ENCODE measurements at regions not wholly inside any gene's neighbourhood (a gene's known extent, or its start where the extent isn't known, plus 50 kb on each side); places are given as distances from the start of the nearest gene placed in this dataset.

DNA sequence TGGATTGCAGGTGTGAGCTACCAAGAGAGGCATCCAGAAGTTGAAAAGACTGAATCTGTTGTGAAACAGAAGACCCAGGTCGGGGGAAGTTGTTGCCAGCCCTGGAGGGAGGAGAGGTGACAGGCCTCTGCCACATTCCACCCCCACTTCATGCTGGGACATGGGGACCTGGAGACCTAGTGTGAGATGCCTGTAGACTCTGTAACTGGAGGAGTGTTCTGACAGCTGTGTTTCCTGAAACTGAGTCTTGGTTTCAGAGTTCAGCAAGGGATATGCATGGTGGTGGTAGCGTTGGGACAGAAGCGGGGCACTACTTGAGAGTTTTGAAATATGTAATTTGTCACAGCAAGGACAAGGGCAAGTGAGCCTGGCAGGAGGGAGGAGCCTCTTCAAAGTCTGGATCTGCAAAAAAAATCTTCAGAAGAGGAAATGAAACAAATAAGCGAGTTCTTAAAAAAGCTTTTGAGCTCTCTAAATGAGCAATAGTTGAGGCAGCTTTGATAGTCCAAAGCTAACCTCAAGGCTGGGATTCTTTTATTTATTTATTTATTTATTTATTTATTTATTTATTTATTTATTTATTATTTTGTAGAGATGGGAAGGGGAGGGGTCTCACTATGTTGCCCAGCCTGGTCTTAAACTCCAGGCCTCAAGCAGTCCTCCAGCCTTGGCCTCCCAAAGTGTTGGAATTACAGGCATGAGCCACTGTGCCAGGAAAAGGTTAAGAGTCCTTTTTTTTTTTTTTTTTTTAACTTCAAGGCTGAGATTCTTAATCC, 58.9 kb upstream of the EEA1 start:
- TF ChIP-seq, protein P1, sequence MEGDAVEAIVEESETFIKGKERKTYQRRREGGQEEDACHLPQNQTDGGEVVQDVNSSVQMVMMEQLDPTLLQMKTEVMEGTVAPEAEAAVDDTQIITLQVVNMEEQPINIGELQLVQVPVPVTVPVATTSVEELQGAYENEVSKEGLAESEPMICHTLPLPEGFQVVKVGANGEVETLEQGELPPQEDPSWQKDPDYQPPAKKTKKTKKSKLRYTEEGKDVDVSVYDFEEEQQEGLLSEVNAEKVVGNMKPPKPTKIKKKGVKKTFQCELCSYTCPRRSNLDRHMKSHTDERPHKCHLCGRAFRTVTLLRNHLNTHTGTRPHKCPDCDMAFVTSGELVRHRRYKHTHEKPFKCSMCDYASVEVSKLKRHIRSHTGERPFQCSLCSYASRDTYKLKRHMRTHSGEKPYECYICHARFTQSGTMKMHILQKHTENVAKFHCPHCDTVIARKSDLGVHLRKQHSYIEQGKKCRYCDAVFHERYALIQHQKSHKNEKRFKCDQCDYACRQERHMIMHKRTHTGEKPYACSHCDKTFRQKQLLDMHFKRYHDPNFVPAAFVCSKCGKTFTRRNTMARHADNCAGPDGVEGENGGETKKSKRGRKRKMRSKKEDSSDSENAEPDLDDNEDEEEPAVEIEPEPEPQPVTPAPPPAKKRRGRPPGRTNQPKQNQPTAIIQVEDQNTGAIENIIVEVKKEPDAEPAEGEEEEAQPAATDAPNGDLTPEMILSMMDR (IDR thresholded peaks at IDR 0.05; ENCODE audit: insufficient read depth, low read depth, low read length) = no peak
- no peak for TF ChIP-seq EZH2 (IDR thresholded peaks at IDR 0.05; ENCODE audit: insufficient read depth, low read length)

Measured in astrocyte (in vitro differentiated cells and primary cell).